Heart right ventricle (tissue), 16 donors: ENCODE measurements at regions not wholly inside any gene's neighbourhood (a gene's known extent, or its start where the extent isn't known, plus 50 kb on each side); places are given as distances from the start of the nearest gene placed in this dataset.

Source experiments
- ATAC-seq, 8 donors: fragments of 200-7000 bp; cut with Tn5 transposase; one replicate each; pipeline ENCODE4 v1.9.1; 2020; ENCODE audit warnings: mild to moderate bottlenecking in 8 of 8, moderate library complexity in 8 of 8, moderate number of reproducible peaks in 1 of 8
- DNase-seq, 2 donors: peaks; one replicate each; pipeline ENCODE4 v3.0.0-alpha.2; 2020
- H3K27ac ChIP-seq, 10 donors: fragments of 200-600 bp; sonication (generic) in 2 of 10; one replicate each; pipeline versions ENCODE4 v1.5.0 to v1.8.0; 2020 to 2022; ENCODE audit warnings: mild to moderate bottlenecking in 3 of 10
- H3K27me3 ChIP-seq, 7 donors: fragments of 200-600 bp; one replicate each; pipeline ENCODE4 v1.8.0; 2021 to 2022; ENCODE audit warnings: mild to moderate bottlenecking in 2 of 7
- H3K36me3 ChIP-seq, 9 donors: fragments of 200-600 bp; sonication (generic) in 1 of 9; one replicate each; pipeline versions ENCODE4 v1.5.0 to v1.8.0; 2020 to 2022; ENCODE audit warnings: mild to moderate bottlenecking in 2 of 9
- H3K4me1 ChIP-seq, 9 donors: fragments of 200-600 bp; sonication (generic) in 1 of 9; one replicate each; pipeline versions ENCODE4 v1.5.0 to v1.8.0; 2020 to 2022; ENCODE audit warnings: mild to moderate bottlenecking in 4 of 9
- H3K4me3 ChIP-seq, 10 donors: fragments of 200-600 bp; sonication (generic) in 2 of 10; one replicate each; pipeline versions ENCODE4 v1.5.0 to v1.8.0; 2020 to 2022; ENCODE audit warnings: mild to moderate bottlenecking in 7 of 10, moderate library complexity in 2 of 10
- H3K9me3 ChIP-seq, 11 donors: fragments of 200-600 bp in 10 of 11; sonication (generic) in 2 of 11; one replicate each; pipeline versions ENCODE4 v1.5.0 to v1.8.0; 2013 to 2022; ENCODE audit warnings: mild to moderate bottlenecking in 2 of 11, control low read depth in 1 of 11, moderate library complexity in 1 of 11
- CTCF ChIP-seq, 9 donors: fragments of 200-600 bp; sonication (generic) in 2 of 9; IDR thresholded peaks; one replicate each; pipeline versions ENCODE4 v1.5.0 to v1.8.0; 2021 to 2022; ENCODE audit warnings: antibody characterized with exemption in 9 of 9, mild to moderate bottlenecking in 5 of 9, moderate library complexity in 1 of 9
- WGBS, 2 donors: extraction: QIAGEN DNeasy Blood & Tissue Kit; methylation state at CpG; one replicate each; pipeline ENCODE4 v1.1.7; 2013; ENCODE audit warnings: inconsistent platforms in 1 of 2; 5-methylcytosine and 5-hydroxymethylcytosine counted together
- intact Hi-C, 10 donors: fragments of 100-400 bp; cut with DNase I; formaldehyde crosslinking; loops; one replicate each; pipeline versions ENCODE4 v1.11.1 to v1.14.2; 2022
- donor health status: Arrhythmogenic right ventricular cardiomyopathy.
- donor health status: ischemic (EF 13 %, LVEDD 7.1; RV severe dilation, severe dysfunction).
- donor health status: healthy with polysubstance abuse.
- donor health status: DM: no; HTN: yes; CAD: no.
- donor health status: DM: no; HTN: no; CAD: no.
- donor health status: ischemic (EF 25% LVEDD 6.9; RV normal size, moderate dysfunction).
- donor health status: ischemic (EF 25% LVEDD 5.7; RV mildly dilated, moderate dysfunction).
- donor health status: healthy.
- donor health status: DM: yes; HTN: yes; CAD: no.
- donor health status: Ischemic cardiomyopathy.
- donor health status: ischemic (EF 35%, LVEDD 5.7; RV mildly dilated, moderate dysfunction).
- donor health status: nonischemic (EF 11% LVEDD 7.7; RV severe dilation, severe dysfunction).
- donor health status: DM: yes; HTN: yes; CAD: no.
- donor health status: PGD.
- donor health status: ischemic (EF 29% LVEDD 5.4; RV normal size, mild dysfunction).
- donor health status: nonischemic (EF 23%, LVEDD 6.1; RV moderate dilation, normal function).

- no peaks in the 10 kb centered on the region for H3K36me3 ChIP-seq
- no peak for ATAC-seq
- peaks cover 0 to 6% (median 0%) of the 10 kb centered on the region in 11 donors for H3K9me3 ChIP-seq
- H3K27ac ChIP-seq, result no peak overlapping the region
- H3K4me1 ChIP-seq, result no peaks in the 10 kb centered on the region
- H3K27me3 ChIP-seq, result no peaks in the 10 kb centered on the region
- DNase-seq, result no peak
- TF ChIP-seq CTCF (IDR thresholded peaks at IDR 0.05), result no peak
- H3K4me3 ChIP-seq, result no peak overlapping the region
- WGBS, 2 donors, result 92% methylated on average over 4 of the region's 4 CpGs
- intact Hi-C loops, result no loop called here
Measured at GRCh38 chr3:147304756-147305155, 101.6 kb downstream of the ZIC4 start.

- no peak for TF ChIP-seq CTCF (IDR thresholded peaks at IDR 0.05)
- ATAC-seq, result no peak
- H3K4me1 ChIP-seq, result peaks cover 0 to 7% (median 0%) of the 10 kb centered on the region in 9 donors
- no peaks in the 10 kb centered on the region for H3K9me3 ChIP-seq
- H3K27me3 ChIP-seq, result no peaks in the 10 kb centered on the region
- H3K36me3 ChIP-seq, result no peaks in the 10 kb centered on the region
- no peak overlapping the region for H3K27ac ChIP-seq
- H3K4me3 ChIP-seq, result no peak overlapping the region
- intact Hi-C loops, result no loop called here
- DNase-seq, result no peak
- WGBS, 2 donors, result 78 to 85% methylated on average over 1 of the region's 1 CpG
Measured at GRCh38 chr3:147301781-147302180, 104.6 kb downstream of the ZIC4 start.

GRCh38 chr3:147299656-147300055 is 106.7 kb downstream of the ZIC4 start:
- no peaks in the 10 kb centered on the region for H3K27me3 ChIP-seq
- H3K9me3 ChIP-seq, result no peaks in the 10 kb centered on the region
- no peak overlapping the region for H3K4me3 ChIP-seq
- no peak for ATAC-seq
- DNase-seq, result no peak
- TF ChIP-seq CTCF (IDR thresholded peaks at IDR 0.05), result no peak
- peaks cover 0 to 7% (median 0%) of the 10 kb centered on the region in 9 donors for H3K4me1 ChIP-seq
- 67 to 81% methylated on average over 2 of the region's 2 CpGs for WGBS, 2 donors
- H3K27ac ChIP-seq, result no peak overlapping the region
- H3K36me3 ChIP-seq, result no peaks in the 10 kb centered on the region
- intact Hi-C loops, result no loop called here

- TF ChIP-seq CTCF (IDR thresholded peaks at IDR 0.05), result no peak
- Histone ChIP-seq H3K9me3 (no peaks in the 10 kb centered on the region), H3K4me3 (no peak overlapping the region), H3K36me3 (no peaks in the 10 kb centered on the region), H3K4me1 (peaks cover 0 to 7% (median 0%) of the 10 kb centered on the region in 9 donors), H3K27ac (no peak overlapping the region), H3K27me3 (no peaks in the 10 kb centered on the region)
- peak in 3 of 8 donors; percentile 38 to 87 (median 52) for ATAC-seq
- intact Hi-C loops, result no loop called here
- no peak for DNase-seq
- 10 to 11% methylated on average over 4 of the region's 4 CpGs for WGBS, 2 donors
Measured at GRCh38 chr3:147298511-147298982, 107.8 kb downstream of the ZIC4 start.
